SK-N-SH (cell line): ENCODE measurements at regions not wholly inside any gene's neighbourhood (a gene's known extent, or its start where the extent isn't known, plus 50 kb on each side); places are given as distances from the start of the nearest gene placed in this dataset.

Experiments used
- CTCF ChIA-PET: fragments of 300-600, 350-600 bp; formaldehyde crosslinking; extraction: SDS; loops from one replicate; lab custom pipeline; 2021; lab: Yijun Ruan, JAX
- POLR2A ChIA-PET: fragments of 350-600 bp; sonication (Branson Sonifier 250); formaldehyde crosslinking; extraction: SDS; loops from one replicate; lab custom pipeline; 2020; ENCODE audit warnings: antibody characterized with exemption, inconsistent platforms; lab: Yijun Ruan, JAX
- DNase-seq: peaks from one replicate; pipeline ENCODE4 v3.0.0; 2012
- H2AFZ ChIP-seq: fragments of 200-600 bp; sonication (generic); 2 replicates; pipeline ENCODE4 v1.8.1; 2016; ENCODE audit warnings: antibody characterized with exemption, mild to moderate bottlenecking, low read depth
- H3F3A ChIP-seq: fragments of 200-600 bp; sonication (generic); replicated peaks from 2 replicates; pipeline ENCODE3; 2016; ENCODE audit warnings: antibody characterized with exemption, mild to moderate bottlenecking; ENCODE audit not compliant: insufficient read depth
- H3K27ac ChIP-seq, 2 experiments: fragments of 200-500 bp in 1 of 2; fragments of 200-600 bp in 1 of 2; sonication (Bioruptor generic) in 1 of 2; sonication (generic), shearing (Covaris generic) in 1 of 2; 2 replicates each; pipeline versions ENCODE4 v1.5.1 to v1.6.1; 2014 to 2016; ENCODE audit warnings: low read depth in 2 of 2, inconsistent platforms in 1 of 2, low read length in 1 of 2, mild to moderate bottlenecking in 1 of 2, mixed read lengths in 1 of 2
- H3K27me3 ChIP-seq: fragments of 200-600 bp; sonication (generic), shearing (Covaris generic); 2 replicates; pipeline ENCODE4 v1.6.1; 2016; ENCODE audit warnings: mixed run types; ENCODE audit not compliant: insufficient read depth
- H3K36me3 ChIP-seq, 2 experiments: fragments of 200-500 bp in 1 of 2; fragments of 200-600 bp in 1 of 2; sonication (Bioruptor generic) in 1 of 2; sonication (generic) in 1 of 2; replicated peaks in 1 of 2; 2 replicates each; pipeline versions ENCODE3 to v1.5.1; 2014 to 2016; ENCODE audit warnings: low read length in 1 of 2, mild to moderate bottlenecking in 1 of 2; ENCODE audit not compliant: insufficient read depth in 2 of 2, control insufficient read depth in 1 of 2
- H3K4me1 ChIP-seq, 2 experiments: fragments of 200-500 bp in 1 of 2; fragments of 200-600 bp in 1 of 2; sonication (Bioruptor generic) in 1 of 2; sonication (generic), shearing (Covaris generic) in 1 of 2; 2 replicates each; pipeline versions ENCODE4 v1.5.1 to v1.6.1; 2014 to 2016; ENCODE audit warnings: low read depth in 1 of 2, low read length in 1 of 2, mixed run types in 1 of 2; ENCODE audit not compliant: insufficient read depth in 2 of 2, control insufficient read depth in 1 of 2
- H3K4me2 ChIP-seq: fragments of 200-600 bp; sonication (generic), shearing (Covaris generic); 2 replicates; pipeline ENCODE4 v1.6.1; 2017; ENCODE audit warnings: mixed run types
- H3K4me3 ChIP-seq, 2 experiments: fragments of 200-500 bp in 1 of 2; fragments of 200-600 bp in 1 of 2; sonication (Bioruptor generic) in 1 of 2; sonication (generic), shearing (Covaris generic) in 1 of 2; 2 replicates each; pipeline versions ENCODE4 v1.5.1 to v1.8.1; 2014 to 2016; ENCODE audit warnings: low read depth in 2 of 2, inconsistent platforms in 1 of 2, low read length in 1 of 2, mild to moderate bottlenecking in 1 of 2, mixed read lengths in 1 of 2, moderate library complexity in 1 of 2
- H3K79me2 ChIP-seq: fragments of 200-600 bp; sonication (generic); 2 replicates; pipeline ENCODE4 v1.8.1; 2017; ENCODE audit warnings: mild to moderate bottlenecking; ENCODE audit not compliant: insufficient read depth
- H3K9ac ChIP-seq: fragments of 200-600 bp; sonication (generic); 2 replicates; pipeline ENCODE4 v1.6.1; 2017; ENCODE audit warnings: mixed run types
- H3K9me2 ChIP-seq: fragments of 200-600 bp; sonication (generic); 2 replicates; pipeline ENCODE4 v1.6.1; 2017; ENCODE audit warnings: mixed run types
- H3K9me3 ChIP-seq: fragments of 200-600 bp; sonication (generic); 2 replicates; pipeline ENCODE4 v1.6.1; 2017; ENCODE audit warnings: mixed run types, mild to moderate bottlenecking, moderate library complexity
- H4K20me1 ChIP-seq: fragments of 200-600 bp; sonication (generic); 2 replicates; pipeline ENCODE4 v1.6.1; 2017; ENCODE audit warnings: mild to moderate bottlenecking, mixed run types; ENCODE audit not compliant: insufficient read depth
- CHD2 ChIP-seq: fragments of 150-350 bp; IDR thresholded peaks from 2 replicates; pipeline ENCODE4 v1.6.1; 2018; ENCODE audit warnings: low read length; ENCODE audit not compliant: partially characterized antibody
- ELF1 ChIP-seq: IDR thresholded peaks from 2 replicates; pipeline ENCODE4 v1.4.0; 2012
- FOSL2 ChIP-seq: IDR thresholded peaks from 2 replicates; pipeline ENCODE4 v1.4.0; 2012; ENCODE audit warnings: low read depth, mild to moderate bottlenecking, moderate library complexity, borderline replicate concordance
- GABPA ChIP-seq: IDR thresholded peaks from 2 replicates; pipeline ENCODE4 v1.4.0; 2012; ENCODE audit warnings: low read depth, mild to moderate bottlenecking
- JUND ChIP-seq: IDR thresholded peaks from 2 replicates; pipeline ENCODE4 v1.4.0; 2012
- MEF2A ChIP-seq: IDR thresholded peaks from 2 replicates; pipeline ENCODE4 v1.4.0; 2012; ENCODE audit warnings: low read depth, borderline replicate concordance
- MXI1 ChIP-seq: IDR thresholded peaks from 2 replicates; pipeline ENCODE4 v1.6.1; 2012; ENCODE audit warnings: mild to moderate bottlenecking, low read depth, low read length, improper control_type of control experiment
- NFIC ChIP-seq: IDR thresholded peaks from 2 replicates; pipeline ENCODE4 v1.4.0; 2012; ENCODE audit warnings: borderline replicate concordance
- NRF1 ChIP-seq: IDR thresholded peaks from 2 replicates; pipeline ENCODE4 v1.6.1; 2012; ENCODE audit warnings: low read depth, mild to moderate bottlenecking, low read length
- POLR2AphosphoS5 ChIP-seq: IDR thresholded peaks from 2 replicates; pipeline ENCODE4 v1.6.1; 2012; ENCODE audit warnings: low read depth, low read length
- RCOR1 ChIP-seq: fragments of 150-350 bp; IDR thresholded peaks from 2 replicates; pipeline ENCODE4 v1.6.1; 2017; ENCODE audit warnings: antibody characterized with exemption, low read length
- REST ChIP-seq: IDR thresholded peaks from 2 replicates; pipeline ENCODE4 v1.6.1; 2012; ENCODE audit warnings: mild to moderate bottlenecking, low read depth, low read length, moderate library complexity
- TCF12 ChIP-seq: IDR thresholded peaks from 2 replicates; pipeline ENCODE4 v1.4.0; 2012
- TEAD4 ChIP-seq: IDR thresholded peaks from 2 replicates; pipeline ENCODE4 v1.4.0; 2012; ENCODE audit warnings: mild to moderate bottlenecking, borderline replicate concordance; ENCODE audit not compliant: insufficient read depth
- USF2 ChIP-seq: fragments of 150-350 bp; IDR thresholded peaks from 2 replicates; pipeline ENCODE4 v1.6.1; 2017; ENCODE audit warnings: antibody characterized with exemption, low read length, low read depth, borderline replicate concordance
- YY1 ChIP-seq: IDR thresholded peaks from 2 replicates; pipeline ENCODE4 v1.4.0; 2012; ENCODE audit warnings: low read depth, mild to moderate bottlenecking
- WGBS: methylation state at CpG from one replicate; pipeline ENCODE4 v1.1.6; 2017; ENCODE audit warnings: low lambda C conversion rate; 5-methylcytosine and 5-hydroxymethylcytosine counted together
- TF ChIP-seq, protein P1 (sequence below): IDR thresholded peaks from 2 replicates; pipeline ENCODE4 v1.4.0; 2012; ENCODE audit warnings: low read depth, borderline replicate concordance
- TF ChIP-seq, protein P2 (sequence below): fragments of 150-350 bp; IDR thresholded peaks from 2 replicates; pipeline ENCODE4 v1.6.1; 2016; ENCODE audit warnings: mild to moderate bottlenecking, low read depth, low read length
- TF ChIP-seq, protein P3 (sequence below): IDR thresholded peaks from 2 replicates; pipeline ENCODE4; 2012

GRCh38 chr2:147342329-147342728, 502.5 kb upstream of the ACVR2A start:
- TF ChIP-seq MEF2A (no peak), NRF1 (no peak), TCF12 (no peak), CHD2 (no peak), GABPA (no peak), FOSL2 (no peak), NFIC (no peak), JUND (no peak), ELF1 (no peak)
- TF ChIP-seq, protein P1, sequence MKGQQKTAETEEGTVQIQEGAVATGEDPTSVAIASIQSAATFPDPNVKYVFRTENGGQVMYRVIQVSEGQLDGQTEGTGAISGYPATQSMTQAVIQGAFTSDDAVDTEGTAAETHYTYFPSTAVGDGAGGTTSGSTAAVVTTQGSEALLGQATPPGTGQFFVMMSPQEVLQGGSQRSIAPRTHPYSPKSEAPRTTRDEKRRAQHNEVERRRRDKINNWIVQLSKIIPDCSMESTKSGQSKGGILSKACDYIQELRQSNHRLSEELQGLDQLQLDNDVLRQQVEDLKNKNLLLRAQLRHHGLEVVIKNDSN, result no peak
- TF ChIP-seq, protein P2, sequence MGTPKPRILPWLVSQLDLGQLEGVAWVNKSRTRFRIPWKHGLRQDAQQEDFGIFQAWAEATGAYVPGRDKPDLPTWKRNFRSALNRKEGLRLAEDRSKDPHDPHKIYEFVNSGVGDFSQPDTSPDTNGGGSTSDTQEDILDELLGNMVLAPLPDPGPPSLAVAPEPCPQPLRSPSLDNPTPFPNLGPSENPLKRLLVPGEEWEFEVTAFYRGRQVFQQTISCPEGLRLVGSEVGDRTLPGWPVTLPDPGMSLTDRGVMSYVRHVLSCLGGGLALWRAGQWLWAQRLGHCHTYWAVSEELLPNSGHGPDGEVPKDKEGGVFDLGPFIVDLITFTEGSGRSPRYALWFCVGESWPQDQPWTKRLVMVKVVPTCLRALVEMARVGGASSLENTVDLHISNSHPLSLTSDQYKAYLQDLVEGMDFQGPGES, result no peak
- Histone ChIP-seq H3K9me2 (no peaks in the 10 kb centered on the region), H3F3A (no peaks in the 10 kb centered on the region), H2AFZ (no peak overlapping the region), H3K27me3 (no peaks in the 10 kb centered on the region), H3K9me3 (no peaks in the 10 kb centered on the region), H3K27ac (no peak overlapping the region), H3K36me3 (no peaks in the 10 kb centered on the region), H3K9ac (no peak overlapping the region), H4K20me1 (no peaks in the 10 kb centered on the region), H3K79me2 (no peaks in the 10 kb centered on the region), H3K4me1 (no peaks in the 10 kb centered on the region), H3K4me2 (no peak overlapping the region), H3K4me3 (no peak overlapping the region)
- ChIA-PET POLR2A (no interaction called here), CTCF (no interaction called here)
- 88% methylated on average over 1 of the region's 1 CpG for WGBS
- no peak for DNase-seq

- no peak overlapping the region for H3K4me3 ChIP-seq
- no peaks in the 10 kb centered on the region for H3K4me1 ChIP-seq
- no peaks in the 10 kb centered on the region for H3K36me3 ChIP-seq
- DNase-seq, result no peak
- CTCF ChIA-PET, result interaction anchor here (0.8 to 1.4 kb wide), 3 partner anchors 12 to 248 kb away, joined by 3 to 5 read pairs (median 3); no protein-coding TSS in a partner anchor
- H2AFZ ChIP-seq, result no peak overlapping the region
- H3K4me2 ChIP-seq, result no peak overlapping the region
- no peaks in the 10 kb centered on the region for H3K9me2 ChIP-seq
- no peaks in the 10 kb centered on the region for H3K79me2 ChIP-seq
- POLR2A ChIA-PET, result no interaction called here
- no peaks in the 10 kb centered on the region for H3K27me3 ChIP-seq
- H3K9ac ChIP-seq, result no peak overlapping the region
- no peaks in the 10 kb centered on the region for H3F3A ChIP-seq
- no peak overlapping the region for H3K27ac ChIP-seq
- no peaks in the 10 kb centered on the region for H3K9me3 ChIP-seq
- H4K20me1 ChIP-seq, result no peaks in the 10 kb centered on the region
- 10% methylated on average over 4 of the region's 4 CpGs for WGBS
- no peak for TF ChIP-seq CHD2
- no peak for TF ChIP-seq REST
- TF ChIP-seq TCF12, result no peak
- TF ChIP-seq, protein P2, result no peak
- TF ChIP-seq POLR2AphosphoS5, result no peak
- no peak for TF ChIP-seq JUND
- no peak for TF ChIP-seq MXI1
- no peak for TF ChIP-seq FOSL2
- no peak for TF ChIP-seq NRF1
- no peak for TF ChIP-seq YY1
- no peak for TF ChIP-seq RCOR1
- TF ChIP-seq, protein P3, sequence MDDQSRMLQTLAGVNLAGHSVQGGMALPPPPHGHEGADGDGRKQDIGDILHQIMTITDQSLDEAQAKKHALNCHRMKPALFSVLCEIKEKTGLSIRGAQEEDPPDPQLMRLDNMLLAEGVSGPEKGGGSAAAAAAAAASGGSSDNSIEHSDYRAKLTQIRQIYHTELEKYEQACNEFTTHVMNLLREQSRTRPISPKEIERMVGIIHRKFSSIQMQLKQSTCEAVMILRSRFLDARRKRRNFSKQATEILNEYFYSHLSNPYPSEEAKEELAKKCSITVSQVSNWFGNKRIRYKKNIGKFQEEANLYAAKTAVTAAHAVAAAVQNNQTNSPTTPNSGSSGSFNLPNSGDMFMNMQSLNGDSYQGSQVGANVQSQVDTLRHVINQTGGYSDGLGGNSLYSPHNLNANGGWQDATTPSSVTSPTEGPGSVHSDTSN, result no peak
- TF ChIP-seq ELF1, result no peak
- TF ChIP-seq USF2, result no peak
- TF ChIP-seq TEAD4, result no peak
Observed at GRCh38 chr2:147331790-147332419, 512.9 kb upstream of the ACVR2A start.
